Heart left ventricle (tissue), 16 donors: ENCODE measurements at regions not wholly inside any gene's neighbourhood (a gene's known extent, or its start where the extent isn't known, plus 50 kb on each side); places are given as distances from the start of the nearest gene placed in this dataset.

Experiments
- ATAC-seq, 4 donors: fragments of 200-7000 bp; cut with Tn5 transposase; one replicate each; pipeline ENCODE4 v1.9.1; 2020 to 2022; ENCODE audit warnings: moderate library complexity in 4 of 4, mild to moderate bottlenecking in 3 of 4, moderate number of reproducible peaks in 1 of 4
- DNase-seq, 5 donors: peaks; one replicate each; pipeline ENCODE4 v3.0.0-alpha.2; 2020
- H3K27ac ChIP-seq, 12 donors: fragments of 200-600 bp; sonication (generic) in 4 of 12; one replicate each; pipeline versions ENCODE4 v1.5.0 to v1.8.0; 2016 to 2022; ENCODE audit warnings: mild to moderate bottlenecking in 2 of 12
- H3K27me3 ChIP-seq, 9 donors: fragments of 200-600 bp; sonication (generic) in 2 of 9; one replicate each; pipeline versions ENCODE4 v1.5.1 to v1.8.0; 2016 to 2022; ENCODE audit warnings: mild to moderate bottlenecking in 3 of 9
- H3K36me3 ChIP-seq, 9 donors: fragments of 200-600 bp; sonication (generic) in 2 of 9; one replicate each; pipeline versions ENCODE4 v1.5.0 to v1.8.0; 2018 to 2022; ENCODE audit warnings: mild to moderate bottlenecking in 2 of 9
- H3K4me1 ChIP-seq, 12 donors: fragments of 200-600 bp; sonication (generic) in 4 of 12; one replicate each; pipeline versions ENCODE4 v1.5.0 to v1.8.0; 2016 to 2022; ENCODE audit warnings: mild to moderate bottlenecking in 3 of 12
- H3K4me3 ChIP-seq, 12 donors: fragments of 200-600 bp; sonication (generic) in 4 of 12; one replicate each; pipeline versions ENCODE4 v1.5.0 to v1.8.0; 2017 to 2022; ENCODE audit warnings: mild to moderate bottlenecking in 9 of 12, moderate library complexity in 4 of 12
- H3K9me3 ChIP-seq, 12 donors: fragments of 200-600 bp; sonication (generic) in 4 of 12; one replicate each; pipeline versions ENCODE4 v1.5.0 to v1.8.0; 2016 to 2022; ENCODE audit warnings: mild to moderate bottlenecking in 1 of 12
- POLR2A ChIP-seq, 2 donors: fragments of 450-650 bp; IDR thresholded peaks; one replicate each; pipeline ENCODE4 v1.6.1; 2017; ENCODE audit warnings: antibody characterized with exemption in 2 of 2, mild to moderate bottlenecking in 2 of 2, moderate library complexity in 2 of 2
- WGBS, 4 donors: extraction: QIAGEN DNeasy Blood & Tissue Kit in 2 of 4; methylation state at CpG; one replicate each; pipeline versions ENCODE4 v1.1.5 to v1.1.7; 2013 to 2018; 5-methylcytosine and 5-hydroxymethylcytosine counted together
- intact Hi-C, 10 donors: fragments of 100-400 bp; cut with DNase I; formaldehyde crosslinking; loops; one replicate each; pipeline versions ENCODE4 v1.11.1 to v1.14.2; 2022
- TF ChIP-seq, protein P1 (sequence below), 12 donors: fragments of 200-600 bp; sonication (generic) in 4 of 12; IDR thresholded peaks; one replicate each; pipeline versions ENCODE4 v1.5.0 to v1.8.0; 2018 to 2022; ENCODE audit warnings: antibody characterized with exemption in 12 of 12, mild to moderate bottlenecking in 5 of 12
- donor health status: ischemic (EF 13 %, LVEDD 7.1; RV severe dilation, severe dysfunction).
- donor health status: healthy with polysubstance abuse.
- donor health status: DM: no; HTN: yes; CAD: no.
- donor health status: DM: no; HTN: no; CAD: no.
- donor health status: ischemic (EF 25% LVEDD 6.9; RV normal size, moderate dysfunction).
- donor health status: ischemic (EF 25% LVEDD 5.7; RV mildly dilated, moderate dysfunction).
- donor health status: healthy.
- donor health status: DM: yes; HTN: yes; CAD: no.
- donor health status: ischemic (EF 35%, LVEDD 5.7; RV mildly dilated, moderate dysfunction).
- donor health status: nonischemic (EF 11% LVEDD 7.7; RV severe dilation, severe dysfunction).
- donor health status: DM: yes; HTN: yes; CAD: no.
- donor health status: PGD.
- donor health status: ischemic (EF 29% LVEDD 5.4; RV normal size, mild dysfunction).
- donor health status: nonischemic (EF 23%, LVEDD 6.1; RV moderate dilation, normal function).

DNA sequence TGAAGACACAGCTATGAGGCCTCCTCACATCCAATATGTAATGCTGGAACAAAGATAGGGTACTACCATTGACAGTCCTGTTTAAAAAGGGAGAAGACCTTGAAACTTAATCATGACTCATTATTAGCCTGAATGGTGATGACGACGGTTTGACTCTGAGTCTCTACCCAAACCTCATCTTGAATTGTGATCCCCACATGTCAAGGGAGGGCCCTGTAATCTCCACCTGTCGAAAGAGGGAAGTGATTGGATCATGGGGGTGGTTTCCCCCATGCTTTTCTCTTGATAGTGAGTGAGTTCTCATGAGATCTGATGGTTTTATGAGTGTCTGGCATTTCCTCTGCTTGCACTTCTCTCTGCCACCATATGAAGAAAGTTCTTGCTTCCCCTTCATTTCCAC is 395.3 kb upstream of the CPEB2 start:
- Histone ChIP-seq H3K27me3 (no peaks in the 10 kb centered on the region), H3K4me3 (no peak overlapping the region), H3K27ac (no peak overlapping the region), H3K4me1 (no peaks in the 10 kb centered on the region), H3K9me3 (no peaks in the 10 kb centered on the region), H3K36me3 (no peaks in the 10 kb centered on the region)
- TF ChIP-seq POLR2A (IDR thresholded peaks at IDR 0.05): no peak
- TF ChIP-seq, protein P1, sequence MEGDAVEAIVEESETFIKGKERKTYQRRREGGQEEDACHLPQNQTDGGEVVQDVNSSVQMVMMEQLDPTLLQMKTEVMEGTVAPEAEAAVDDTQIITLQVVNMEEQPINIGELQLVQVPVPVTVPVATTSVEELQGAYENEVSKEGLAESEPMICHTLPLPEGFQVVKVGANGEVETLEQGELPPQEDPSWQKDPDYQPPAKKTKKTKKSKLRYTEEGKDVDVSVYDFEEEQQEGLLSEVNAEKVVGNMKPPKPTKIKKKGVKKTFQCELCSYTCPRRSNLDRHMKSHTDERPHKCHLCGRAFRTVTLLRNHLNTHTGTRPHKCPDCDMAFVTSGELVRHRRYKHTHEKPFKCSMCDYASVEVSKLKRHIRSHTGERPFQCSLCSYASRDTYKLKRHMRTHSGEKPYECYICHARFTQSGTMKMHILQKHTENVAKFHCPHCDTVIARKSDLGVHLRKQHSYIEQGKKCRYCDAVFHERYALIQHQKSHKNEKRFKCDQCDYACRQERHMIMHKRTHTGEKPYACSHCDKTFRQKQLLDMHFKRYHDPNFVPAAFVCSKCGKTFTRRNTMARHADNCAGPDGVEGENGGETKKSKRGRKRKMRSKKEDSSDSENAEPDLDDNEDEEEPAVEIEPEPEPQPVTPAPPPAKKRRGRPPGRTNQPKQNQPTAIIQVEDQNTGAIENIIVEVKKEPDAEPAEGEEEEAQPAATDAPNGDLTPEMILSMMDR (IDR thresholded peaks at IDR 0.05): no peak
- WGBS, 4 donors: 68 to 77% (median 75%) methylated on average over 3 of the region's 3 CpGs
- intact Hi-C loops: no loop called here
- DNase-seq (no peak), ATAC-seq (no peak)

DNA sequence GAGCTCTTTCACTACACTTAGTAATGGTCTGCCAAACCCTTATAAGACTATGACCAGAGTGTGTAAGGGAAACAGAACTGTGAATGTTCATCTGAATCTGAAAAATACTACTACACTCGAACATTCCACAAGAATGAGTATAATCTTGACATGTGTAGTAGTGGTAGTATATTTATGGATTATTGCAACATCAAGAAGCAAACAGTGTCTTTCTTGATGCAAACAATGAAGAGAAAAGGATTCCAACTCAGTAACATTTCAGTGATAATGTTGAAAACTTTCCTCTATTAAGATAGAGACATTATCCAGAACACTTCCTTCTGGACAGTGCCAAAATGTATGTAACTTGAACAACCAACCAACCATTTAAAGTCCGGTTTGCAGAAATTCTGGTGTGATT is 394.7 kb upstream of the CPEB2 start:
- Histone ChIP-seq H3K4me3 (no peak overlapping the region), H3K4me1 (no peaks in the 10 kb centered on the region), H3K27ac (no peak overlapping the region), H3K9me3 (no peaks in the 10 kb centered on the region), H3K27me3 (no peaks in the 10 kb centered on the region), H3K36me3 (no peaks in the 10 kb centered on the region)
- ATAC-seq (no peak), DNase-seq (no peak)
- TF ChIP-seq POLR2A (IDR thresholded peaks at IDR 0.05): no peak
- TF ChIP-seq, protein P1 (IDR thresholded peaks at IDR 0.05): no peak
- intact Hi-C loops: no loop called here
- WGBS, 4 donors: 42 to 46% (median 45%) methylated on average over 2 of the region's 2 CpGs

DNA sequence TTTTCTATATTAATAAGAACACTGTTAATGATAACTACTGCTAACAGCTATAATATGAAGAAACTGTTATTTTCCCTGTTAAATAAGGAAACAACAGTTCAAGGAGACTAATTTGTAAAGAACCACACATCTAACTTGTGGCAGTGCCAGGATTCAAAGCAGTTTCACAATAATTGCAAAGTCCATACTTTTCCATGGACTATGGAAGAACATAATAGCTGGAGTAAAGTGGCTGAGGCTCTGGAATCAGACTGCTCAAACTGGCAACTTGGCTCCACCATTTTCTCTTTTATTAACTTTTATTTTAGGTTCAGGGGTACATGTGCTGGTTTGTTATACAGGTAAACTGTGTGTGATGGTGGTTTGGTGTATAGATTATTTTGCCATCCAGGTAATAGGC is 393.7 kb upstream of the CPEB2 start:
- Histone ChIP-seq H3K36me3 (no peaks in the 10 kb centered on the region), H3K27ac (no peak overlapping the region), H3K27me3 (no peaks in the 10 kb centered on the region), H3K4me1 (no peaks in the 10 kb centered on the region), H3K9me3 (no peaks in the 10 kb centered on the region), H3K4me3 (no peak overlapping the region)
- intact Hi-C loops: no loop called here
- no peak for TF ChIP-seq POLR2A (IDR thresholded peaks at IDR 0.05)
- TF ChIP-seq, protein P1 (IDR thresholded peaks at IDR 0.05): no peak
- ATAC-seq (no peak), DNase-seq (no peak)

DNA sequence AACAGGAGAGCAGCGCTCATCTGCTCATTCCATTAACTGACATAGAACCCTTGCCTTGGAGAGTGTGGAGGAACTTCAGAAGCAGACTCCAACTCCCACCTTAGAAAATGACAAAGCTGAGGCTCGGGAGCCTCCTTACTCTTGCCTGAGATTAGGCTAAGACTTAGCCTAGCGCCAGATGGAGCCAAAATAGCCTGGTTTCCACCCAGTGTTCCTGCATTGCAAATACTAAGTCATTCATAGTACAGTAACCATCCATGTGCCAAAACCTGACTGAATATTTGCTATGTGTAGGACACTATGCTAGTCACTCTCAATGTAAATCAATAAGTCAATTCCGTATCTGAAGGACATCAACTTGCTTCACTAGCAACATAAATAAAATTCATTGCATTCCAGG is 387.4 kb upstream of the CPEB2 start:
- no peak for DNase-seq
- Histone ChIP-seq H3K27me3 (no peaks in the 10 kb centered on the region), H3K9me3 (no peaks in the 10 kb centered on the region), H3K36me3 (no peaks in the 10 kb centered on the region), H3K4me1 (no peaks in the 10 kb centered on the region), H3K4me3 (no peak overlapping the region), H3K27ac (no peak overlapping the region)
- TF ChIP-seq, protein P1 (IDR thresholded peaks at IDR 0.05): no peak
- no peak for TF ChIP-seq POLR2A (IDR thresholded peaks at IDR 0.05)
- intact Hi-C loops: no loop called here
- no peak for ATAC-seq
- 56 to 63% (median 61%) methylated on average over 4 of the region's 4 CpGs for WGBS, 4 donors
